Uterus (tissue), 2 donors: ENCODE measurements at regions not wholly inside any gene's neighbourhood (a gene's known extent, or its start where the extent isn't known, plus 50 kb on each side); places are given as distances from the start of the nearest gene placed in this dataset.

Source experiments
- POLR2A ChIP-seq, 2 donors: fragments of 450-650 bp; IDR thresholded peaks; one replicate each; pipeline ENCODE4 v1.6.1; 2016; ENCODE audit warnings: antibody characterized with exemption in 2 of 2, mild to moderate bottlenecking in 1 of 2, moderate library complexity in 1 of 2
- TF ChIP-seq, protein P1 (sequence below), 4 experiments: fragments of 200-600 bp in 2 of 4; fragments of 450-650 bp in 2 of 4; sonication (generic) in 2 of 4; IDR thresholded peaks; one replicate each; pipeline ENCODE4 v1.5.1; 2016 to 2019; ENCODE audit warnings: antibody characterized with exemption in 4 of 4, mild to moderate bottlenecking in 2 of 4, moderate library complexity in 1 of 4

GRCh38 chr9:113776194-113776593 is 99.9 kb upstream of the ZNF618 start:
- no peak for TF ChIP-seq POLR2A (IDR thresholded peaks at IDR 0.05)
- TF ChIP-seq, protein P1, sequence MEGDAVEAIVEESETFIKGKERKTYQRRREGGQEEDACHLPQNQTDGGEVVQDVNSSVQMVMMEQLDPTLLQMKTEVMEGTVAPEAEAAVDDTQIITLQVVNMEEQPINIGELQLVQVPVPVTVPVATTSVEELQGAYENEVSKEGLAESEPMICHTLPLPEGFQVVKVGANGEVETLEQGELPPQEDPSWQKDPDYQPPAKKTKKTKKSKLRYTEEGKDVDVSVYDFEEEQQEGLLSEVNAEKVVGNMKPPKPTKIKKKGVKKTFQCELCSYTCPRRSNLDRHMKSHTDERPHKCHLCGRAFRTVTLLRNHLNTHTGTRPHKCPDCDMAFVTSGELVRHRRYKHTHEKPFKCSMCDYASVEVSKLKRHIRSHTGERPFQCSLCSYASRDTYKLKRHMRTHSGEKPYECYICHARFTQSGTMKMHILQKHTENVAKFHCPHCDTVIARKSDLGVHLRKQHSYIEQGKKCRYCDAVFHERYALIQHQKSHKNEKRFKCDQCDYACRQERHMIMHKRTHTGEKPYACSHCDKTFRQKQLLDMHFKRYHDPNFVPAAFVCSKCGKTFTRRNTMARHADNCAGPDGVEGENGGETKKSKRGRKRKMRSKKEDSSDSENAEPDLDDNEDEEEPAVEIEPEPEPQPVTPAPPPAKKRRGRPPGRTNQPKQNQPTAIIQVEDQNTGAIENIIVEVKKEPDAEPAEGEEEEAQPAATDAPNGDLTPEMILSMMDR (IDR thresholded peaks at IDR 0.05), result no peak
